NT2/D1 (cell line): ENCODE measurements at regions not wholly inside any gene's neighbourhood (a gene's known extent, or its start where the extent isn't known, plus 50 kb on each side); places are given as distances from the start of the nearest gene placed in this dataset.

ENCODE experiments used
- DNase-seq: peaks from one replicate; pipeline ENCODE4 v3.0.0-alpha.2; 2011; ENCODE audit warnings: low read depth, low spot score
- H3K27me3 ChIP-seq: 2 replicates; pipeline ENCODE4 v1.6.0; 2011; ENCODE audit warnings: mild to moderate bottlenecking; ENCODE audit not compliant: insufficient read length, insufficient read depth
- H3K36me3 ChIP-seq: 2 replicates; pipeline ENCODE4 v1.6.1; 2011; ENCODE audit warnings: mild to moderate bottlenecking, low read length, mixed read lengths; ENCODE audit not compliant: insufficient read depth, insufficient read length
- H3K4me1 ChIP-seq: 2 replicates; pipeline ENCODE4 v1.5.1; 2011; ENCODE audit not compliant: insufficient read depth, insufficient read length
- H3K4me3 ChIP-seq: 2 replicates; pipeline ENCODE4 v1.5.1; 2011; ENCODE audit warnings: low read depth; ENCODE audit not compliant: insufficient read length
- H3K9ac ChIP-seq: 2 replicates; pipeline ENCODE4 v1.6.0; 2011; ENCODE audit warnings: low read depth; ENCODE audit not compliant: insufficient read length
- H3K9me3 ChIP-seq: 2 replicates; pipeline ENCODE4 v1.5.1; 2011; ENCODE audit warnings: mild to moderate bottlenecking, low read length; ENCODE audit not compliant: insufficient read depth
- SUZ12 ChIP-seq: IDR thresholded peaks from 2 replicates; pipeline ENCODE4 v1.6.1; 2011; ENCODE audit not compliant: insufficient read length, insufficient read depth; ENCODE audit errors: extremely low read depth
- YY1 ChIP-seq: IDR thresholded peaks from 2 replicates; pipeline ENCODE4 v1.6.1; 2011; ENCODE audit not compliant: insufficient read length, insufficient read depth
- ZNF274 ChIP-seq: IDR thresholded peaks from 2 replicates; pipeline ENCODE4 v1.6.1; 2011; ENCODE audit warnings: mild to moderate bottlenecking, low read depth, low read length

DNA sequence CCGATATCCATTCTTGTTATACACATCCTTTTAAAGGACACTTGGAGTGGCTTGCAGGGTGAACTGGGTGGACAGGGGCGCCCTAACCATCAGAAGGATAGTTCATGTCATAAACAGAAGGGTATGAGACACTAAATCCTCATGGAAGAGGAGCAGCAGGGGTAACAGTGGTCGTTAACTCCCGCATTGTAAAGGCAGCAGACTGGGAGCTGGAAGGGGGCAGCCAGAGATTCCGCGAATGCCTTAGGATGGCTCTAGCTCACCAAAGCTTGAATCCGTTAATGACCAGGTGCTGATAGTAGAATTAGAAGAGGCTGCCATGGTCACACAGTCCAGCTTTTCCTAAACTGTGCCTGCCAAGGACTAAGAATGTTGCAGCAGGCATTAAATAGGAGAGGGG is 85.2 kb upstream of the ANKRD34C start:
- Histone ChIP-seq H3K36me3 (no peaks in the 10 kb centered on the region), H3K4me3 (no peak overlapping the region), H3K4me1 (peaks cover 15% of the 10 kb centered on the region), H3K9ac (no peak overlapping the region), H3K27me3 (no peaks in the 10 kb centered on the region), H3K9me3 (no peaks in the 10 kb centered on the region)
- peak; percentile 78 for DNase-seq
- TF ChIP-seq SUZ12, result no peak
- TF ChIP-seq ZNF274, result no peak
- TF ChIP-seq YY1, result no peak

DNA sequence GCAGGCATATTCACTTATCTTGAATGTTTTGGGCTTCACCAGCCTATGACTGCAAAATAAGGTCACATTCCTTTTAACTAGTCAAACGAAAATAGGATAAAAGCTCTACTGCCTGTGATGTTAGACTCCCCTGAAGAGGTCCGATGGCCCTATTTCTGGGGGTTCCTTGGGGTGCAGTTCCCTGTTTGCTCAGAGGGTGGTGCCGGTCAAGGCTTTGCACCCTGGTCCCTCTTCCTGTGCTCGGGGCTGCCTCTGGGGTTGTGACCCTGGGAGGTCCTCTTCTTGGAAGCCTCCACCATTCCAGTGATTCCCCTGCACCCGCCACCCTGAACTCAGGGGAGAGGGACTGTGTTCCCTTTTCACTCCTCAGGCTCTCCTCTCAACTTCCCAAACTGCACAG is 86.7 kb upstream of the ANKRD34C start:
- Histone ChIP-seq H3K9ac (no peak overlapping the region), H3K4me3 (no peak overlapping the region), H3K9me3 (no peaks in the 10 kb centered on the region), H3K36me3 (no peaks in the 10 kb centered on the region), H3K4me1 (peaks cover 18% of the 10 kb centered on the region), H3K27me3 (no peaks in the 10 kb centered on the region)
- no peak for TF ChIP-seq SUZ12
- TF ChIP-seq YY1, result no peak
- no peak for TF ChIP-seq ZNF274
- DNase-seq, result no peak

DNA sequence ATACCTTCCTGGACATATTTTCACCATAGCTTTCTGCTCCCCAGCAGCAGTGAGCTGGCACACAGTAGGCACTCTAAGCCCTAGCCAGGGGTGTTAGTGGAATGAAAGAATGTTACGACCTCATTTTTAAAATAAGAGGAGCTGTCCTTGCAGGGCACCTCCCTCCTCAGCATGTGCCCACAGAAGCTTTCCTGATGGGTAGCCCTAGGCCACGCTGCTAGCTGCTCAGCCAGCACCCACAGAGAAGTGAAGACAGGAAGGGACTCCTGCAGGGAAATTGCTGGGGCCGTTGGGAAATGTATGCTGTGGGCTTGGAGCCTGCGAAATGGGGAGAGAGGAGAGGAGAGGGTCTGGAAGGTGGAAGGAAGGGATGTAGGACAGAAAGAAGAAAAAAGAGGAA is 87.3 kb upstream of the ANKRD34C start:
- H3K4me1 ChIP-seq, result peaks cover 18% of the 10 kb centered on the region
- H3K9ac ChIP-seq, result no peak overlapping the region
- H3K9me3 ChIP-seq, result no peaks in the 10 kb centered on the region
- no peak for DNase-seq
- H3K36me3 ChIP-seq, result no peaks in the 10 kb centered on the region
- H3K4me3 ChIP-seq, result no peak overlapping the region
- no peaks in the 10 kb centered on the region for H3K27me3 ChIP-seq
- TF ChIP-seq SUZ12 (no peak), ZNF274 (no peak), YY1 (no peak)

DNA sequence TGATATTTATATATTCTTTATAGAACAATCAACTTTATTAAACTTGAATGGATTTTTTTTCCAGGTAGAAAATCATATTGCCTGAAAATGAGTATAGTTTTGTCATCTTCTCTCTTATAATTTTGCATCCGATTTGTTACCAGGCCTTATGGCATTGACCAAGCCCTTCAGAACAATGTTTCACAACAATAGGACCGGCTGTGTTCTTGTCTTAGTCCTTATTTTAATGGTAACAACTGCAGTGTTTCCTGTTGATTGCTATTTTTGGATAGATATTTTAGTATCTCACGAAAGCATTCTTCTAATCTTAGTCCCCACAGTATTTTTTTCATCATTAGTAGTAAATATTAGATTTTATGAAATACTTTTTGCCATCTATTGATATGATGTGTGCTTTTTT is 88.1 kb upstream of the ANKRD34C start:
- no peak for DNase-seq
- no peaks in the 10 kb centered on the region for H3K9me3 ChIP-seq
- H3K27me3 ChIP-seq, result no peaks in the 10 kb centered on the region
- H3K9ac ChIP-seq, result no peak overlapping the region
- peaks cover 18% of the 10 kb centered on the region for H3K4me1 ChIP-seq
- no peak for TF ChIP-seq SUZ12
- TF ChIP-seq ZNF274, result no peak
- no peak for TF ChIP-seq YY1
- no peak overlapping the region for H3K4me3 ChIP-seq
- no peaks in the 10 kb centered on the region for H3K36me3 ChIP-seq

DNA sequence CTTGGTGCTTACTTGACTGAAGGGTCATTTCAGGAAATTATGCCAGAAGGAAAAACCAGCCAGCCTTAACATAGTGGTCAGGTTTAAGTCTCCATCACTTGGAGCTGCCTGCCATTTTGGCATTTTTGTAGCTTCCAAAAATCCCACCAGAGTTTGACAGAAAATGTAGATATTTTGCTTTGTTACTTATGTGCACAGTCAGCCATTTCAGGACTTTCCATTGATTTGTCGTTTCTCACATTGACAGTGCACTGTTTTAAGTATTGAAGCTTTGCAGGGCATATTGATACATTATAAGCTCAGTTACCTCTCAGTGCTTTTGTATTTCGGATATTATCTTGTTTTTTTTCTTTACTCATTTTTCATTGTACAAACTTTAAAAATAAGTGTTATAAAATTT is 89.0 kb upstream of the ANKRD34C start:
- no peaks in the 10 kb centered on the region for H3K27me3 ChIP-seq
- H3K4me1 ChIP-seq, result peaks cover 18% of the 10 kb centered on the region
- no peak overlapping the region for H3K9ac ChIP-seq
- no peaks in the 10 kb centered on the region for H3K36me3 ChIP-seq
- TF ChIP-seq YY1, result no peak
- H3K4me3 ChIP-seq, result no peak overlapping the region
- DNase-seq, result no peak
- no peaks in the 10 kb centered on the region for H3K9me3 ChIP-seq

DNA sequence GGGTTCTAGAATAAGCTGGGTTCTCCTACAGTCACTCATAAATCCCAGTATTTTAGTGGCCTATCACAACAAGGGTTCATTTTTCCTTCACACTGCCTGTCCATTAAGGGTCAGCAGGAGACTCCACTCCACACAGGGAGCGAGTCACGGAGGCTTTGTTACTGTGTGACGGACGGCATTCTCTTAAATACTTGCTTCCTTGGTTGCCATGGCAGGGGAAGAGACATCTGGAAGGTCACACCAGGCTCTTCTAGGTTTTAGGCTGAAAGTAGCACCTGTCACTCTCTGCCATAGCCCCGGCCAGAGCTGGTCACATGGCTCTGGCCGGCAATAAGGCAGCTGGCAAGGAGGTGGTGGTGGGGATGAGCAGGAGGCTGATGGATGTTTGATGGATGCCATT is 89.4 kb upstream of the ANKRD34C start:
- Histone ChIP-seq H3K9me3 (no peaks in the 10 kb centered on the region), H3K36me3 (no peaks in the 10 kb centered on the region), H3K4me3 (no peak overlapping the region), H3K4me1 (peaks cover 18% of the 10 kb centered on the region), H3K27me3 (no peaks in the 10 kb centered on the region), H3K9ac (no peak overlapping the region)
- DNase-seq, result no peak
- TF ChIP-seq YY1 (no peak), SUZ12 (no peak), ZNF274 (no peak)

DNA sequence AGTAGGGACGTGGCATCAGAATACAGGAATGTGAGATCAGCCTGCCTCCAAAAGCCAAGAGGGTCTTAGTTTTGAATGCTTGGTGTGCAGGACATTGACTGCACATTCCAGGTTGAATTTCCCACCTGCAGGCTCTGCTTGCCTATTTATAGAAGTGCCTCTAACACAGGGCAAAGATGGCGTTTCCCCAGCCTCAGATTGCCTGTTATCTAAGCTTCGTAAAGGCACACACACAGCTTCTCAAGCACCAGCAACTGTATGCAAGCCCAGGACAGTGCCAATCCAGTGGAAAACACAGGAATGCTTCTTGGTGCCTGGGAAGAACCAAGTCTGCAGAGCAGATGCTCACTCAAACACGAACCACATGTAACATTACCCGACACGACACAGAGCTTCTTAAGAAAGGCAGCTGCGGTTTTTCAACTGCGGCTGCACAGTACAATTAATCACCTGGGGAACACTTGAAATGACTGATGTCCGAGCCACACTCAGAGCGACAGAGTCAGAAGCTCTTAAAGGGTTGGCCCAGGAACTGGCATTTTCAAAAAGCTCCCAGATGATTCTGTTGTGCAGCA is 90.0 kb upstream of the ANKRD34C start:
- no peak for TF ChIP-seq ZNF274
- no peak for TF ChIP-seq SUZ12
- no peak for TF ChIP-seq YY1
- H3K36me3 ChIP-seq, result no peaks in the 10 kb centered on the region
- no peaks in the 10 kb centered on the region for H3K9me3 ChIP-seq
- peaks cover 12% of the 10 kb centered on the region for H3K4me1 ChIP-seq
- no peak overlapping the region for H3K4me3 ChIP-seq
- no peak overlapping the region for H3K9ac ChIP-seq
- no peaks in the 10 kb centered on the region for H3K27me3 ChIP-seq
- DNase-seq, result no peak
